Endothelial cell (in vitro differentiated cells): ENCODE measurements at regions not wholly inside any gene's neighbourhood (a gene's known extent, or its start where the extent isn't known, plus 50 kb on each side); places are given as distances from the start of the nearest gene placed in this dataset.

Experiments used
- DNase-seq: peaks from one replicate; pipeline ENCODE4 v3.0.0; 2021; ENCODE audit warnings: low spot score
- H3K27ac Mint-ChIP-seq: one replicate; pipeline ENCODE4 v1.8.0; 2021; ENCODE audit warnings: mixed read lengths, inconsistent platforms; ENCODE audit not compliant: unreplicated experiment
- H3K27me3 Mint-ChIP-seq: one replicate; pipeline ENCODE4 v1.8.0; 2021; ENCODE audit warnings: mild to moderate bottlenecking, moderate library complexity, mixed read lengths, inconsistent platforms; ENCODE audit not compliant: unreplicated experiment
- H3K36me3 Mint-ChIP-seq: one replicate; pipeline ENCODE4 v1.8.0; 2021; ENCODE audit warnings: mild to moderate bottlenecking, low read depth, mixed read lengths, inconsistent platforms; ENCODE audit not compliant: unreplicated experiment
- H3K4me1 Mint-ChIP-seq: one replicate; pipeline ENCODE4 v1.8.0; 2021; ENCODE audit warnings: mild to moderate bottlenecking, mixed read lengths, inconsistent platforms; ENCODE audit not compliant: unreplicated experiment
- H3K4me3 Mint-ChIP-seq: one replicate; pipeline ENCODE4 v1.8.0; 2021; ENCODE audit warnings: mild to moderate bottlenecking, mixed read lengths, inconsistent platforms; ENCODE audit not compliant: unreplicated experiment
- H3K9me3 Mint-ChIP-seq: one replicate; pipeline ENCODE4 v1.8.0; 2021; ENCODE audit warnings: mixed read lengths, inconsistent platforms; ENCODE audit not compliant: unreplicated experiment
- CTCF ChIP-seq: fragments of 200-600 bp; sonication (generic); IDR thresholded peaks from one replicate; pipeline ENCODE4 v1.5.0; 2021; ENCODE audit warnings: antibody characterized with exemption; ENCODE audit not compliant: unreplicated experiment

- no peak for DNase-seq
- no peak for TF ChIP-seq CTCF
- no peak overlapping the region for H3K27ac Mint-ChIP-seq
These were observed 376.2 kb downstream of the BTBD3 start for GRCh38 chr20:12293900-12294299.

GRCh38 chr20:12294678-12295077 is 377.0 kb downstream of the BTBD3 start:
- Mint-ChIP-seq H3K27me3 (peaks cover 1% of the 10 kb centered on the region), H3K4me3 (no peak overlapping the region), H3K9me3 (no peaks in the 10 kb centered on the region), H3K4me1 (no peaks in the 10 kb centered on the region), H3K36me3 (no peaks in the 10 kb centered on the region), H3K27ac (no peak overlapping the region)
- TF ChIP-seq CTCF: no peak
- no peak for DNase-seq

More at GRCh38 chr20:12293900-12294299, 376.2 kb downstream of the BTBD3 start:
- Mint-ChIP-seq H3K4me1 (no peaks in the 10 kb centered on the region), H3K9me3 (no peaks in the 10 kb centered on the region), H3K36me3 (no peaks in the 10 kb centered on the region), H3K27me3 (peaks cover 1% of the 10 kb centered on the region), H3K4me3 (no peak overlapping the region)

GRCh38 chr20:12305188-12305950 is 387.7 kb downstream of the BTBD3 start:
- TF ChIP-seq CTCF: no peak
- Mint-ChIP-seq H3K36me3 (no peaks in the 10 kb centered on the region), H3K9me3 (no peaks in the 10 kb centered on the region), H3K27me3 (no peaks in the 10 kb centered on the region), H3K27ac (no peak overlapping the region), H3K4me3 (no peak overlapping the region), H3K4me1 (no peaks in the 10 kb centered on the region)
- no peak for DNase-seq

GRCh38 chr20:12306107-12306506 is 388.4 kb downstream of the BTBD3 start:
- no peak for TF ChIP-seq CTCF
- no peaks in the 10 kb centered on the region for H3K4me1 Mint-ChIP-seq
- H3K27me3 Mint-ChIP-seq: no peaks in the 10 kb centered on the region
- no peaks in the 10 kb centered on the region for H3K9me3 Mint-ChIP-seq
- DNase-seq: no peak
- no peaks in the 10 kb centered on the region for H3K36me3 Mint-ChIP-seq
- H3K4me3 Mint-ChIP-seq: no peak overlapping the region
- no peak overlapping the region for H3K27ac Mint-ChIP-seq

- no peak for DNase-seq
- Mint-ChIP-seq H3K36me3 (no peaks in the 10 kb centered on the region), H3K27ac (no peak overlapping the region), H3K27me3 (no peaks in the 10 kb centered on the region), H3K4me3 (no peak overlapping the region), H3K4me1 (peaks cover 5% of the 10 kb centered on the region), H3K9me3 (no peaks in the 10 kb centered on the region)
- TF ChIP-seq CTCF: no peak
These were observed 393.6 kb downstream of the BTBD3 start for GRCh38 chr20:12311094-12311865.
